NCI-H2196 (cell line): ENCODE measurements at regions not wholly inside any gene's neighbourhood (a gene's known extent, or its start where the extent isn't known, plus 50 kb on each side); places are given as distances from the start of the nearest gene placed in this dataset.

Source experiments
- DNase-seq: peaks from one replicate; lab custom pipeline; 2025; ENCODE audit not compliant: unreplicated experiment; lab: John Stamatoyannopoulos, UW

DNA sequence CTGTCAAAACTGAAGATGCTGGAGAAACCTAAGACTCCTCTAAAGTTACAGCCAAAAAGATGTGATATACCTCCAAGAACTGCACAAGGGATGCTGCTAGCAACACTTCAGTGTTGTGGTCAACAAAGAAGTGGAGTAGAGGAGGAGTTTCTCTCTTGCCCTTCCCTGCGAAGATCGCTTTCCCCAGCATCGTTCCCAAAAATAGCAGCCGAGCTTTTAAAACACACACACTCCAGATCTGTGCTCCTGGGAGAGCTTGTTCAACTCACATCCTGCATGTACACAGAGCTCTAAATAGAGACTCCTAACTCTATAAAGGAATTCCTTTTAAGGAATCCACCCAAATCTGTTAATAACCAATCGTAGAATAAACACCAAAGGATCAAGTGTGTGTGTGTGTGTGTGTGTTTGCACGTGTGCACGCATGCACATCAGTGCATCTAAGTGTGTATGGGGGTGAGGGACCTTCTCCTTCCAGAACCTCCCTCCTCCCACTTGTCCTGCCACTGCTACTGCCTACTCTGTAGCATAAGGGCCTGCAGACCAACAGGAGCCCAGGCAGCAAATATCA lies 58.5 kb downstream of the PSMG1 start:
- no peak for DNase-seq

DNA sequence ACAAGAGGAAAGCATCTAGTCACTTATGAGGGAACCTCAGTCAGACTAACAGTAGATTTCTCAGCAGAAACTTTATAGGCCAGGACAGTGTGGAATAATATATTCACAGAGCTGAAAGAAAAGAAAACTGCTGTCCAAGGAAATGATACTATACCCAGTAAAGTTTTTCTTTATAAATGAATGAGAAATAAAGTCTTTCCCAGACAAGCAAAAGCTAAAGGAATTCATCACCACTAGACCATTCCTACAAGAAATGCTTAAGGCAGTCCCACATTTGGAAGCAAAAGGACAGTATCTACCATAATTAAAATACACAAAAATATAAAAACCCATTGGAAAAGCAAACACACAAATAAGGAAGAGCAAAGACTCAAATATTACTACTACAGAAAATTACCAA lies 59.9 kb downstream of the PSMG1 start:
- DNase-seq, result no peak

DNA sequence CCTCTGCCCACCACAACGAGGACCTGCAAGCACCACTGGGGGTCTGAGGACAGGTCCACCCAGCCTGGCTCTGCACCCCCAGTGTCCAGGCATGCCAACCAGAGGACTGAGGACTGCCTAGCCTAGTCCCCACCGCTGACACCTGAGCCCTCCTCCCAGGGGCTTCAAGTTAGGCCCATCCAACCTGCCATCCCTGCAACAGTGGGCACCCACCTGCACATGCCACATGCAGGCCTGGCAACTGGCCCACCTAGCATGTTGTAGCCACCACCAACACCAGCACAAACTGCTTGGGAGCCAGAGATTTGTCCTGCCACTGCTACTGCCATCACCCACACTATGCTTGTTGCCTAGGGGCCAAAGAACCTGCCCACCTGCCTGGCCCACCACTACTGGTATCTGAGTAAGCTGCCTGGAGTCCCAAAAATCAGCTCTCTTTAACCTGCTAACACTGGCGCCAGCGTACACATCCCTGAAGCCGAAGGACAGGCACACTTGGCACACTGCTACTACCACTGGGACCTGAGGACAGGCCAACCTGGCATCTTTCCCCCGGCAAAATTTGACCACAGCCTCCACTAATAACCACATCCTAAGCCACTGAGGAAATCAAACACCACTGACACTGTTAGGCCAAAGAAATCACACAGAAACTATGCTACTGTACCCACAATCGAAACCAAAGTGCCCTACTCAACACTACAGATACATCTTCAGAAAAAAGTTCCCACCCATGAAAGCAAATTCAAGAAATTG lies 61.5 kb downstream of the PSMG1 start:
- DNase-seq, result no peak

DNA sequence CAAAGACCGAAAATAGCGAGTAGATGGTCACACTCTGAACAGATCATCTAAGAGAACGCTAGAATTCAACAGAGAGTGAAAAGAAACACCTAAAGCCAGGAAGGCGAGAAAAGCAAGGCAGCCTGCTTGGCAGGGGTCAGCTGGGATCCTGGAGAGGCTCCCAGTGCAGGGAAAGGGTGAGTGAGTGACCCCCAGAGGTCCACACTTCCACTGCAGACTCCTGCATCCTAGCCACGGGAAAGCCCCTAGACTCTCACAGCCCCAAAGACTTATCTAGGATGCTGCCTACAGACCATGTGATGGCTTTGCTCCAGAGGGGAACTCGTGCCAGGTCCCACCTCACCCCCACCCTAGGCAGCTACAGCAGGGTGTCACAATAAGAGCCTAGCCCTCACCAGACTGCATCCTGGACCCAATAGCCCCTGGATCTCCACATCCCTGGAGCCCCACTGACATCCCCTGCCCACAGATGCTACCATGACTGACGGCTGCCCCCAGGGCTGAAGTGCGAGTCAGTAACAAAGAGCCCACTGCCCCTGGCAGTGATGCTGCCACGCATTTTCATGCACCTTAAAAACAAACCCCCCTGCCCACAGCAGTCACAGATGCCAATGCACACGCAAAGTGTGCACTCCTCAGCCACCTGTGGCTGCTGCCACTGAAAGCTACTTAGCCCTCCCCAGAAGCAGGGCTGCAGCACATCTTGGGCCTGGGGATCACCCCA lies 62.2 kb downstream of the PSMG1 start:
- no peak for DNase-seq

DNA sequence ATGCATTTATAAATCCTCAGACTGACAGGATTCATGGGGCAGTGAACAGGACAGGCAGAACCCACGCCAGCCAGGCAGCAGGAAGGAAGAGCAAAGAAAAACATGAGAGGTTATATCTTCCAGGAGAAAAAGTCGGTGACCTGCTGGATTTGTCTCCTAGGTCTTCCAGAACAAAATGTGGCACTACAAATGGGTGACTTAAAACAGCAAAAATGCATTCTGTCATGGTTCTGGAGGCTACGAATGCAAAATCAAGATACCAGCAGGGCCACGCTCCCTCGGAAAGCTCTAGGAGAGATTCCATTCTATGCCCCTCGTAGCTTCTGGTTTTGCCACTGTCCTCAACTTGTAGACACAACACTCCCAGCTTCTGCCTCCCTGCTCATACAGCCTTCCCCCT lies 63.4 kb downstream of the PSMG1 start:
- DNase-seq, result no peak

DNA sequence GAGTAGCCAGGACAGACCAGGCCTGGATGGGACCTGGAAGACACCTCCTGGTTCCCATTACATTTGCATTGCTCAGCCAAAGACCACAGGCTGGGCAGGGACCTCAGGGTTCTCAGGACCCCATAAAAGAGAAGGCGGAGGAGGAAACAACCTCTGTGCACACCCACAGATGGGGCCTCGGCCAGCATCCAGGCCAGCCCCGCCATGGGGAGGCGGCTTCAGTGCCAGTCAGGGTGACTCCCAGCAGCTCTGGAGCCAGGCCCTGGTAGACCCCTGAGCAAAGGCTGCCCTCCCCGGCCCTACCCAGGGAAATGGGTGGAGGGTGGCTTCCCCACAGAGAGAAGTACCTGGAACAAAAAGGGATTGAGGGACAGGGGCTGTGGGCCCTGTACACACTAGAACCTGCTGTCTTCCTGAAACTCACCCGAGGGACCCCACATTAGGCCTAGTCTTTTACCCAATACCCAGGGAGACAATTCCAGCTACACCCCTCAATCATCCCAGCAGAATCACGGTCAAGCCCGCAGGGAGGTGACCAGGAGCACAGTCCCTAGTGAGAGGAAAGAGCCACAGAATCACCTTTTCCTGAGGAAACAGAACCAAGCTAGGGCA lies 64.5 kb downstream of the PSMG1 start:
- DNase-seq, result no peak

DNA sequence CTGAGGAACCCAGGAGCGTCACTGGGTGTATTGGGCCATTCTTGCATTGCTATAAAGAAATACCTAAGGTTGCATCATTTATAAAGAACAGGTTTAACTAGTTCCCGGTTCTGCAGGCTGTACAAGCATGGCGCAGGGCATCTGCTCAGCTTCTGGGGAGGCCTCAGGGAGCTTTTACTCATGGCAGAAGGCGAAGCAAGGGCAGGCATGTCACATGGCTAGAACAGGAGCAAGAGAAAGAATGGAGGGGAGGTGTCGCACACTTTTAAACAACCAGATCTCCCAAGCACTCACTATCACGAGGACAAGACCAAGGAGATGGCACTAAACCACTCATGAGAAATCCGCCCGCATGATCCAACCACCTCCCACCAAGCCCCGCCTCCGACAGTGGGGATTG lies 65.2 kb downstream of the PSMG1 start:
- no peak for DNase-seq

DNA sequence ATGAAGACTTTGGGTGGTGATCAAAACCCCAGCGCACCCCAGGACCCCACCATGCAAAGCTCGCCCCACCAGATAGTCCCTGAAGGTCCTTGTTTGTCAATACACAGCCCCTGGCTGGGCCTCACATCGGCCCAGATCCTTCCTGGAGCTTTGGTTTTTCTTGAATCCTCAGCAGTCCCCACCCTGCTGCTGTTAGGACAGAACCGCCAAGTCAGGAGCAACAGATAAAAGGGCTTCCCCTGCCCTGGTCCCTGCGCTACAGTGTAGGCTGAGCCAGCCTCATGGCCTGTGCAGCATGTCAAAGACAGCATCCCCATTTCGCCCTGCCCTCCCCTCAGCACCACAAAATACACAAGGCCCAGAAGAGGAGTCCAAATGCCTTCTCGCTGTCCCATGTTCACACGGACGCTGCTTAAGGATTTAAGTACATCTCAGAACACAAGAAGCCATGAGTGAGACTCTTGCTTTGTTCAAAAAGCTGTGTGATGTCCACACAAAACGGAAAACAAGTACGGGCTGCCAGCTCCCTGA lies 65.7 kb downstream of the PSMG1 start:
- no peak for DNase-seq

DNA sequence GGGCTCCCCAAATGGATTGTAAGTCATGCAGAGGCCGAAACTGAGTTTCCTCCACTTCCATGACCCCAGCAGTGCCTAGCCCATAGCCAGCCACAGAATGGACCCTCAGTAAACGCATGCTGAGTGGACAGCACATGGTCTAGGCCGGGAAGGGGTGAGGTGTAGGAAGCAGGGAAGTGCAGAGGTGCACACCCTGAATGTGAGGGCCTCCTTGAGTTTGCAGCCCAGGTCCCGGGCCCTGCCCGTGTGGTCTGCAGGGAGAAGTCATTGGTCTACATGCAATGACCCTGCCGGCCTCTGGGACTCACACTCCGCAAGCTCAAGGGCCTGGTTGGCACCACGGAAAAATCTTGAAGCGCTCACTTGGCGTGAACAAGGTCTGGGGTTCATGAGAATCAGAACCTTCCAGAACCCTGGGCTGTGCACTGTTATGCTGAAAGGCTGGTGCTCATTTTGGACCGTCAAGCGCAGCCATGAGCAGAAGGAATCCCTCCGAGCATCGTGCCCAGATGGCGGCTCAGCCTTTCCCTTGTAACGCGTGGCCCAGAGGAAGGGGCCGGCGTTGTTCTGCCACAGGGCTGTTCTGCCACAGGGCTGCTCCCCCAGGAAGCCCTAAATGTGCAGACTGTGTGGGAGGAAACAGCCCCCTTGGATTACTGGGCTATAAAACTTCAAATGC lies 66.4 kb downstream of the PSMG1 start:
- DNase-seq, result no peak

DNA sequence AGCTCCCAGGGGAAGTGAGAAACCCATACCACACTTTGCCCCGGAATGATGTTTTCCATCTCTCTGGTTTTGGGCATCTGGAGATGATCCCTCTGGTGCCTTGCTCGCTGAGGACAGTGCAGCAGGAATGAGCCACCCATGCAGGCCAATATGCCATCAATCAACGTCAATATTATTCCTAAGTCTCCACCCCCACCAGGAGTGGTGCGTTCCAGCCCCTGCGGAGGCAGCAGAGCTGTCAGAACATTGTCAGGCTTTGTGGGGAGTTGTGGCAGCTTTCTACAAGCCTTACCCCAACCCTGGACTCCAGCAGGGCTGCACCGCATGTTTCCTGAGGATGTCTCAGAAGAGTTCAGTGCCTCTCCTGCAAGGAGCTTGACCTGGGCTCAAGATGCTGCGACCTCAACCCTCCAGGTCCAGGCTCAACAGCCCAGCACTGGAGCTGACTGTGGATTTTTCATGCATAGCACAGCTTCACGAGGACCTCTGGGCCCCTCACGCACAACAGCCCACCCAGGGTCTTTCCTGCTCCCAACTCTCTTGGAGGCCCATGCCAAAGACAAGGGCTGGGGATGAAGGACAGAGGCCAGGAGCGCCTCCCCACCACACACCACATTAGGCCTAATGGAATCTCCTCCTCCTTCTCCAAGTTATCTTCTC lies 67.5 kb downstream of the PSMG1 start:
- DNase-seq, result no peak

DNA sequence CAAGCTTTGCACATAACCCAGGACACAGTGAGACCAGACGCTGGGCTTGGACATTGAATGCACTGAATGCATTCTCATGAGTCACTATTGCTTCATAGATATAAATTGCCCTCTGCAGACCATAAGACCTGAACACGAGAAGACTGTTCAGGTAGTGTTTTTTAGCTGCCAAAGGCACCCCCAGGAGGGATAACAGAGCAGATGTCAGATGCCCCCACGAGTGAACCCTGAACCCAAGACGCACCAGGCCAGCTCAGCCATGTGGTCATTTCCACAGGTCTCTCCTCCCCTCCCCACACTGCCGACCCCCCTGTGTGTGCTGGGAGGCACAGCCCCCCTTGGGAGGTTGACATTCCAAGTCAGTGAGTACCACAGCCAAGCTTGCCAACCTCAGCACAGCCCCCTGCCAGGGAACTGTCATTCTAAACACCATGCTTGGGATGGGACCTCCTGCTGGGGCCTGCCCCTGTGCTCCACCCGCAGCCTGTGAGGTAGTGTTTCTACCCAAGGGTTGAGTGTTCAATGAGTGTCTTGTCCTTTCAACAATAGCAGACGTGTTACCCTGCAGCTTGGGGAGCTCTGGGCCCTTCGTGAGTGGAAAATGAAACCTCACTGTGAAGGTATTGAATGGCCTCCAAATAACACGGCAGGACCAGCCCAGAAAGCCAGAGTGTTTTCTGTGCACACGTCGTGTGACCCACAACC lies 68.2 kb downstream of the PSMG1 start:
- no peak for DNase-seq

DNA sequence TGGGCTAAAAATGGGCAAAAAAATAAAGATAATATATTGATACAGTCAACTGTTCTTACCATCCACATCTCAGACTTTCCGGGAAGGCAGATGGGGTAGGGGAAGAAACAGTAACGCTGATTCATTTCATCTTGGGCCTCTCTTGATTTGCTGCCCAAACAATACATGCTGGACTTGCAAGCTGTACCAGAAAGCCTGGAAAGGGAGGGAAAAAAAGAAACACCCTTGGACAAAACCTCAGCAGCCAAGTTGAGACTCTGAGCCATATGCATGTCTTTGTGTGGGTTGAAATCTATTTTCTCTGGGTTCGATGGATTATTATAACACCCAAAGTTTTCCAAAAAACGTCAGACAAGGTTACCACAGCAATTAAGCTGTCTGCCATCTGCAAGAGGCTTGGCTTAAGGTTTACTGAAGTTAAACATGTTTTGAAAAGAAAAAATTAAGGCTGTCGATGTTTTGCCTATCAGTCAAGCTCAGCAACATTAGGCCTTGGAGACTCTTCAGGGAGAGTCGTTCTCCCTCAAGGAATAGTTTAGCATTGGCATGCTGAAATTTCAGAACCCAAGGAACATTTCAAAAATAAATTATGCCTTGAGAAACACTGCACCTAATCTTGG lies 71.2 kb downstream of the PSMG1 start:
- DNase-seq, result no peak

DNA sequence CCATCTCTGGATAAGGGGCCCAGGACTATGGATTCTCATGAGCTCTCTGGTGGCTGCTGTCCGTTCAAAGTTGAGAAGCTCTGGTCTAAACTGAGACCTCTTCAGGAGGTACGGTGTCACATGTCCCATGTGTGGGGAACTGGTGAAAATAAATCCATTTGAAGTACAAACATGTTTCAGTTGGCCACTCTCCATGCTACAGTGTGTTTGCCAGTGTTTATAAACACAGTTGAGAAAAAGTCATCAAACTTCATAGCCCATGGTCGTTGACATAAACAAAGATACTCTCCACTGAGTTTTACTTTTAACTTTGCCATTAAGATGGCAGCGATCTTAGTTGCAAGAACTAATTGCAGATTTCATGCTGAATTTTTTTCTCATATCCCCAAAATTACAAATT lies 72.8 kb downstream of the PSMG1 start:
- no peak for DNase-seq

DNA sequence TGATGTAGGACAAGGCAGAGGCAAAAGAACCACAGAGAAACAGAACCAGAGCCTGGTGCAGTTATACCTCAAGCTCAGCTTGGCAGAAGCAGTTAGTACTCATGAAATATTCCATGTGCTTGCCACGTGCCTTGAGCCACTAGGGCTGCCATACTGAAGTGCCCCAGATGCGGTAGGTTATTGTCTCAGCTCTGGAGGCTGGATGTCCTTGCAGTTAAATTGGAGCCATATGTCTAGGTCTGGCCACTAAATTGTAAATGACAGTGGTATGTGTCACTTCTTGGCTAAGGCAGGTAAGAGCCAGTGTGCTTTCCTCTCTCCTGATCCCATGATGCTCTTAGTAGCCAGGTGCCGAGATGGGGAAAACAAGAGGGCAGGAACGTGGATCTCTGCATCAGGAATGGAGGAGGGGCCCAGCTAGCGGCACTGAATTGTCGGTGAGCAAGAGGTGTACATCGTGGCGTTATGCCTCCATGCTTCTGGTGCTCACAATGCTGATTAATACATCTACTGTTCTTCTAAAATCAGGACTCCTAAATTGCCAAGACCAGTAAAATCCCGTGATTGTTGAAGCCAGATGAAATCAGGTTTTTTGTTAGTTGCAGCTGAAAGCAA lies 73.5 kb downstream of the PSMG1 start:
- DNase-seq, result no peak

DNA sequence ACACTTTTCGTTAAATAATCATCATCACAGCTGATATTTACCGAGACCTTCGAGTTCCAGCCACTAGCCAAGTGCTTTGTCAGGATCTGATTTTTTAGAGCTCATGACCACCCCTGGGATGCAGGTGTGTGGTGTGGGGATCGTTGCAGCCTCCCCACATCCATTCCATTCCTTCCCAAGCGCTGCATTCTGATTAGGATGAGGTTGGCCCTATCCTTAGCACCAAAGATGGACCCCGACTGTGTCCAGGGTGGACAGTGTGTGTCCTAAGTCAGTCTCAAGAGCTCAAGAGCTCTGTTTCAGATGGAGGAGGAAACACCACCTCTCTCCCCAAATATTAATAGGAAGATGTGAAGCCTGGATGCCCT lies 74.1 kb downstream of the PSMG1 start:
- DNase-seq, result no peak

DNA sequence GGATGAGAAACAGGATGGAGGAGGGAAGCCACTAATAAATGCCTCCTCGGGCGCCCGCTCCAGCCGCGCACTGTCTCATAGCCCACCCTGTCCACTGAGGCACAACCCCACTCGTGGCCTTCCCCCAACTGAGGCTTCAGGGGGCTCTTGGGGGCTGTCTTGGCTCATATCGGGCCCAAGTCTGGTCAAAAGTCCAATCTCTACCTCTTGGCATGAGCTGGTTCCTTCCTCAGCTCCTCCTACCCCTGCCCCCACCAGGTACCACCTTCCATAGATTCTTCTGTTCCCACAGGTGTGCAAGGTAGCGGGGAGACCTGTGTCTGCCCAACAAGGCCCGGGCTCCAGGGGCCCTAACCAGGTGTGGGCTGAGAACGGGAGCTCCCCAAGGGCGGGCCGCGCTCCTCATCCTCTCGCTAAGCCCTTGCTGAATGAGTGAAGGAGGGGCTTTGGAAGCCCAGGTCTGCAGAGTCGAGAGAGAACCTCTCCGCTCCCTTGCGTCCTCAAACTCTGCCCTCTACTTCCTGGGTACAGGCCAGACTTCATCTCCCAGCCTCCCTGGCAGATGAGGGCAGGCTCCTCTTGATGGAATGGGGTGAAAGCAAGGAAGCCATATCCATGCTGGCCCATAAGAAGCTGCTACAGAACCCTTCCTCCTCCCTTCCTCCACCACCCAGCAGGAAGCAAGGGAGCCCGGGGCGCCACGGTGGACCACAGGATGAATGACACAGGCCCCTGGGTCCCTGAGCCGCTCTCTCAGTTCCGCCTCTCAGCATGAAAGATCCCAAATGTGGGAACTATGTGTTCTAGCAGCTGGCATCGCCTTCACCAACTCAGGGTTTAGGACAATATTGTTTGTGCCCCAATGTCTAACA lies 74.7 kb downstream of the PSMG1 start:
- no peak for DNase-seq

DNA sequence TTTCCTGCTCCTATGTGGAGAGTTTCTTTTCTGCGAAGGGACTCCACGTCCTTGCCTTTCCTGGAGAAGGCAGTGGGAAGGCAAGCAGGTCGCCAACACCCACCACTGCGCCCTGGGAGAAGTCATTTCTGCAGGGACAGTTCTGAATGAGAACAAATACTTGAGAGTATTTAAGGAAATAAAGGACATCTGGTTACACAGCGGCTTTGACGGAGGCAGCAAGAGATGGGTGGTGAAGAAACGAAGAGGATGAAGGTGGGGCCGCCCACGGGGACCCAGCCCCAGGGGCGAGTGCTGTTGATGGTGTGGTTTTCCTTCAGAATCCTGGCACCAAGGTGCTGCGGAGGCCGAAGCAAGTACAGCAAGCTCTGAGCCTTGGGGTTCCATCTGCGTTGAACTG lies 75.5 kb downstream of the PSMG1 start:
- no peak for DNase-seq

DNA sequence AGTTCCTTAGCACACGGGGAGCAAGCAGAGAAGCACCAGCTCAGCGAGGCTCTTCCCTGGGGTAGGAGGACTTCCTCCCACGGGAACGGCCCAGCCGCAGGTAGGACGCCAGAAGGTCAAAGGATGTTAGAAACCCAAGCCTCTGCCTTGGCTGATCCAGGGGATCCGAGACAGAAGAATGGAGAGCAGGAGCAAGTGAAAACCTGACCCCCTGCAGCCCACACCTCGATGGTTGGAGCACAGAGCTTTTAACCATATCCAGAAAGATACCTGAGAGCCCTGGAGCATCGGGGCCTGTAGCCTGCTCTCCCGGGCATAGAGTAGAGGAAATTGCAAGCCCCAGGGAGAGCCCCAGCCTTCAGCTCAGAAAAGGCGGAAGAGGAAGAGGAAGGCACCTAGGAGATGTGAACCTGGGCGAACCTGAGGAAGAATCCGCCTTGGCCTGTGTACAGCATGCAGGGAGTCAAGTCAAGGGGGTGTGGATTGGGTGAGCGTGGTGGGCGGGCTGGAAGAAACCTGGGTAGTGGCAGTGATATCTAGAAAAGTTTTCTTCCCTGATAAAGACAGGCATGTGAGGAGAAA lies 76.3 kb downstream of the PSMG1 start:
- DNase-seq, result no peak
